ENCODE measurements at regions not wholly inside any gene's neighbourhood (a gene's known extent, or its start where the extent isn't known, plus 50 kb on each side); places are given as distances from the start of the nearest gene placed in this dataset.
A peak's percentile ranks its signal among the peaks of the same experiment; 100 is the strongest.

DNA sequence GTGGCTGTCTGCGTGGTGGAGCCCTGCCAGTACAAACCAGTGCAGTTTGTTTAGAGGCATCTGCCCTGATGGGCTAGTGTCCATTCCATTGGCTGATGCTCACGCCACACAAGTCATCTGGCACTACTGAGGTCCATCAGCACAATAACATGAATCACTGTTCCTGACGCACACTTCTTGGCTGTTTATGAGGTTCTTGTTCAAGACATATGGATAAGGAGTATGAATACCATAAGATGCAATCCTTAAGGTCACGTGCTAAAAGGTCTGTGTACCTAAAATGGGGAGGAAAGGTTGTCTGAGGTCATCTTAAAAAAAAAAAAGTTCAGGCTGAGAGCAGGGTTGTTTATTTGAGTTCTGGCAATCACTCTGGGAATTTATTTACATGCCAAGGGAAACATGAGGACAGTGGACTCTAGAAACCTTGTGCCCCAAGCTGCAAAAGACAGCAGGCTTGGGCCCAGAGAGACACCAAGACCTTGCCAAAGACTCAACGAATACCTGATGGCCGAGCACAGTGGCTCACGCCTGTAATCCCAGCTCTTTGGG, 54.1 kb upstream of the SHLD1 start:
- intact Hi-C loops (cut with DNase I): no loop called here
- TF ChIP-seq POLR2A (IDR thresholded peaks at IDR 0.05): no peak
- TF ChIP-seq, protein P1, sequence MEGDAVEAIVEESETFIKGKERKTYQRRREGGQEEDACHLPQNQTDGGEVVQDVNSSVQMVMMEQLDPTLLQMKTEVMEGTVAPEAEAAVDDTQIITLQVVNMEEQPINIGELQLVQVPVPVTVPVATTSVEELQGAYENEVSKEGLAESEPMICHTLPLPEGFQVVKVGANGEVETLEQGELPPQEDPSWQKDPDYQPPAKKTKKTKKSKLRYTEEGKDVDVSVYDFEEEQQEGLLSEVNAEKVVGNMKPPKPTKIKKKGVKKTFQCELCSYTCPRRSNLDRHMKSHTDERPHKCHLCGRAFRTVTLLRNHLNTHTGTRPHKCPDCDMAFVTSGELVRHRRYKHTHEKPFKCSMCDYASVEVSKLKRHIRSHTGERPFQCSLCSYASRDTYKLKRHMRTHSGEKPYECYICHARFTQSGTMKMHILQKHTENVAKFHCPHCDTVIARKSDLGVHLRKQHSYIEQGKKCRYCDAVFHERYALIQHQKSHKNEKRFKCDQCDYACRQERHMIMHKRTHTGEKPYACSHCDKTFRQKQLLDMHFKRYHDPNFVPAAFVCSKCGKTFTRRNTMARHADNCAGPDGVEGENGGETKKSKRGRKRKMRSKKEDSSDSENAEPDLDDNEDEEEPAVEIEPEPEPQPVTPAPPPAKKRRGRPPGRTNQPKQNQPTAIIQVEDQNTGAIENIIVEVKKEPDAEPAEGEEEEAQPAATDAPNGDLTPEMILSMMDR (IDR thresholded peaks at IDR 0.05): no peak
- DNase-seq (no peak), ATAC-seq (no peak)
- Histone ChIP-seq H3K27ac (no peak overlapping the region), H3K4me1 (no peaks in the 10 kb centered on the region), H3K36me3 (replicated peaks in 1 of 2; ENCODE audit: insufficient read depth in 1 of 2, low read depth in 2 of 2) (no peaks in the 10 kb centered on the region), H3K27me3 (no peaks in the 10 kb centered on the region), H3K9me3 (no peaks in the 10 kb centered on the region), H3K4me3 (no peak overlapping the region)
- 71 to 76% methylated on average over 7 of the region's 7 CpGs for WGBS, 2 donors

DNA sequence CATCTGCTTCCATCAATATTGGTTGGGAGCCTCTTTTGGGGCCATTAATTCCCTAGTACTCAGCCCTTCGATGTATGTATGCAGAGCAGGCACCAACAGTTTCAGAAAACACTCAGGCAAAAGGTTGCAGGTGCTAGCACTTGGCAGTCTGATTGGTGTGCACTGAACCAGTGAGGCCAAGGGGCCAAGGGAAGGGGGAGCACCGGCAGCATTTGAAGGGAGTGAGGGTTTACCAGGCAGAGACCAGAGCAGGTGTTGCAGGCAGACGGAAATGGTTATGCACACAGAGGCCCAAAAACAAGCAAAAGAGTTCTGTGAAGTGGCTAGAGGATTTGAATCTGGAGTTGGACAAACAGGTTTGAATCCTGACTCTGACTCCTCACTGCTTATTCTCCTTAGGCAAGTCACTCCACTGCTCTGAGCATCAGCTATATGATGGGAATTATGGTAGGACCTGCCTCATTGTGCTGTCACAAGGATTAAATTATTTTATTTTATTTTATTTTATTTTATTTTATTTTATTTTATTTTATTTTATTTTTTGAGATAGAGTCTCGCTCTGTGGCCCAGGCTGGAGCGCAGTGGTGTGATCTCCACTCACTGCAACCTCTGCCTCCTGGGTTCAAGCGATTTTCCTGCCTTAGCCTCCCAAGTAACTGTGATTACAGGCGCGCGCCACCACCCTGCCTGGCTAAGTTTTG, 58.1 kb upstream of the SHLD1 start:
- no peak for TF ChIP-seq POLR2A (IDR thresholded peaks at IDR 0.05)
- TF ChIP-seq, protein P1 (IDR thresholded peaks at IDR 0.05): no peak
- Histone ChIP-seq H3K9me3 (no peaks in the 10 kb centered on the region), H3K36me3 (replicated peaks in 1 of 2; ENCODE audit: insufficient read depth in 1 of 2, low read depth in 2 of 2) (no peaks in the 10 kb centered on the region), H3K4me3 (no peak overlapping the region), H3K4me1 (no peaks in the 10 kb centered on the region), H3K27ac (no peak overlapping the region), H3K27me3 (no peaks in the 10 kb centered on the region)
- intact Hi-C loops (cut with DNase I): no loop called here
- DNase-seq (no peak), ATAC-seq (no peak)
- 83 to 84% methylated on average over 9 of the region's 9 CpGs for WGBS, 2 donors

DNA sequence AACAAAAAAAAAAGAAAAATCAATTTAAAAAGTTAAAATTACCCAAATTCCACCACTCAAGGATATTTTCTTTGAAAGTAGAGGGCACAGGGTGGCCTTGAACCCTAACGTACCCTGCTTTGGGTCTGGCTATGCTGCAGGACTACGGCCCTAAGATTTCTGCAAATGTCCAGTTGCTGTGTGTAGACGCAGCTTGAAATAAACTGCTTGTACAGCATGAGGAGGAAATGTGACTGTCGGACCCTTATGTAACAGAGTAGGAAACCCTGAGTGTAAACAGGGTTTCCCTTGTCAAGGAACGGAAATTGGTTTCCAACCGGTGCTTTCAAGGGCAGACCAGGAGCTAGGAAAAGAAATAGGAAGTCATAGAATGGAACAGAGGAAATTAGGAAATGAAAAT, 60.7 kb upstream of the SHLD1 start:
- H3K4me3 ChIP-seq: no peak overlapping the region
- intact Hi-C loops (cut with DNase I): no loop called here

DNA sequence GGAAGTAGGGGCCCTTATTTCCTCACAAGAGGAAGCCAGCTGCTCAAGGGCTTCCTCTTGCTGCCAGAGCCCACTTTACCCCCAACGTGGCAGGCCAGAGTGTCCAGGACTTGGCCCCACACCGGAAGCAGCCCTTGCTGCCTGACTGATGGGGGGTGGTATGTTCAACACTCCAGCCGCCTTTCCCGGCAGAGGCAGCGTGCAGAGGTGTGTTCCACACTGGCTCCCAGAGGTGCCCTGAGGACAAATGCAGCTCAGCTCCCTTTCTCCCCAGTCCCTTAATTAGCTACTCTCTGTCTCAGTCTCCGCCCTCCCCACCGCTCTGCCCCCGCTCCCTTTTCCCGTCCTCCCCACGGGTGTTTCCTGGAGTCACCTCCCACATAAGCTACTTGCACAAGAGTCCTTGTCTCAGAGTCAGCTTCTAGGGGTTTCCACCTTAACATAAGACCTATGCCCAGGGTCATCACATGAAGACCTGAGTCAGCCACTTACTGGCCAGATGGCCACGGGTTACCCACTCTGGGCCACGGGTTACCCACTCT, 61.7 kb upstream of the SHLD1 start:
- Histone ChIP-seq H3K36me3 (replicated peaks in 1 of 2; ENCODE audit: insufficient read depth in 1 of 2, low read depth in 2 of 2) (no peaks in the 10 kb centered on the region), H3K27ac (peak overlapping the region in 2 of 4 donors; percentile 6 to 26), H3K9me3 (no peaks in the 10 kb centered on the region), H3K4me1 (no peaks in the 10 kb centered on the region), H3K4me3 (no peak overlapping the region), H3K27me3 (no peaks in the 10 kb centered on the region)
- DNase-seq (peak in 1 of 4 donors; percentile 17), ATAC-seq (no peak)
- WGBS, 2 donors: 54 to 70% methylated on average over 11 to 12 of the region's 12 CpGs
- intact Hi-C loops (cut with DNase I): no loop called here
- TF ChIP-seq, protein P1 (IDR thresholded peaks at IDR 0.05): no peak
- no peak for TF ChIP-seq POLR2A (IDR thresholded peaks at IDR 0.05)

More for the DNA sequence above, 60.7 kb upstream of the SHLD1 start:
- H3K4me1 ChIP-seq: no peaks in the 10 kb centered on the region
- 63 to 68% methylated on average over 6 of the region's 6 CpGs for WGBS, 2 donors
- no peaks in the 10 kb centered on the region for H3K36me3 ChIP-seq (replicated peaks in 1 of 2; ENCODE audit: insufficient read depth in 1 of 2, low read depth in 2 of 2)
- ATAC-seq: no peak
- H3K27ac ChIP-seq: peak overlapping the region in 1 of 4 donors; percentile 26
- peak in 1 of 4 donors; percentile 6 for DNase-seq
- H3K9me3 ChIP-seq: no peaks in the 10 kb centered on the region
- no peaks in the 10 kb centered on the region for H3K27me3 ChIP-seq
- TF ChIP-seq, protein P1 (IDR thresholded peaks at IDR 0.05): no peak
- no peak for TF ChIP-seq POLR2A (IDR thresholded peaks at IDR 0.05)
